ENCODE measurements at regions not wholly inside any gene's neighbourhood (a gene's known extent, or its start where the extent isn't known, plus 50 kb on each side); places are given as distances from the start of the nearest gene placed in this dataset.

GRCh38 chr5:155211764-155212163 is 198.2 kb downstream of the KIF4B start:
- DNase-seq = no peak

DNA sequence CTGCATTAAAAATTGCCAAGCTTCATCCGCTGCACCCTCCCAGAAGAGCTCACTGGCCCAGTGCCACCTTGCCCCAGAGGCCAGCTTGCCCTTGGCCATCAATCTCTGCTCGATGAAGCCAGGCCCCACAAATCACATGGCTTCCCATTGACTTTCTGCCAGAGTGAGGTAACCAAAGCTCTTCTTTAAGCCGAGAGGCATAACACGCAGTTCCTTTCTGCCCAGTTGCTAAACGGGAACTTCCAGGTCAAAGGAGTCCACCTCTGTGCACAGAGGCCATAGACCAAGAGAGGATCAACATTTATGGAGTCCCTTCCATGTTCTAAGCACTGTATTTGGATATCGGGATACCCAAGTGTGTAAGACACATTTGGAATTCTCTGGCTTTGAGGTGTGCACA is 208.8 kb downstream of the KIF4B start:
- DNase-seq = no peak

GRCh38 chr5:155229135-155229534 is 215.6 kb downstream of the KIF4B start:
- no peak for DNase-seq

- DNase-seq = no peak
Measured at GRCh38 chr5:155239803-155240202, 226.2 kb downstream of the KIF4B start.

- no peak for DNase-seq
Measured at GRCh38 chr5:155250596-155250995, 237.0 kb downstream of the KIF4B start.

DNA sequence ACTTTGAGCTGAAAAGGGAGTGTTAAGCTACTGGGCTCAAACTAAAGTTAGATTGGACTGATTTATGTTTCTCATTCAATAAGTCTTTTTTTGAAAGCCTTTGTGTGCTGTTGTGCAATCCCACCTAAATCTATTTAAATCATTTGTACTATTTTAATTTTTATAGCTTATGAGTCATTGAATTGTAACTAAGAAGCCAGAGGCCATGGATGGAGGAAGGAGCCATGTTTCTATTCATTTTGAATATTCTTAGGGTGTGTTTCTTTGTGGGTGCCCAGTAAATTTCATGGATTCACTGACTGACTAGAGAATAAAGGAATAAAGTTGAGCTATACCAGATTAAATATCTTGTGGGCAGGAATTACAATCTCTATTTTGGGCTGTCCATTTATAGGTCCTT is 238.5 kb downstream of the KIF4B start:
- no peak for DNase-seq

- no peak for DNase-seq
Measured at GRCh38 chr5:155252717-155253116, 239.2 kb downstream of the KIF4B start.

DNA sequence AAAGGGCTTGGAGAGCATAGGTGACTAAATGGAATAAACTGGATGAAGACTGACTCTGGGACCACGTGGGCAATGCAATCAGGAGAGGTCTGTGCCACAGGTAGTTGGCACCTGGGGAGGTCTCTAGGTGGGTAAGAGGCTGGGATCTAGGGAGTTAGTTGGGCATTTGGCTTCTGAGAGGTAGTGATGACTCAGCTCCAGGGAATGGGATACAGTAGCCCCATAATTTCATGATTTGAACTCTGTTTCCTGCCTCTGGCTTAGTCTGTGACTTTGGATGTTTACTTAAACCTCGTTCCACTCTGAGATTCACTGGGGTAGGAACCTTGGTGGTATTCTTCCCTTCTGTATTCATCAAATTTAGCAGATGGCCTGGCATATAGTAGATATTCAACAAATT is 240.8 kb downstream of the KIF4B start:
- no peak for DNase-seq

- DNase-seq = no peak
Measured at GRCh38 chr5:155258161-155258560, 244.6 kb downstream of the KIF4B start.

DNA sequence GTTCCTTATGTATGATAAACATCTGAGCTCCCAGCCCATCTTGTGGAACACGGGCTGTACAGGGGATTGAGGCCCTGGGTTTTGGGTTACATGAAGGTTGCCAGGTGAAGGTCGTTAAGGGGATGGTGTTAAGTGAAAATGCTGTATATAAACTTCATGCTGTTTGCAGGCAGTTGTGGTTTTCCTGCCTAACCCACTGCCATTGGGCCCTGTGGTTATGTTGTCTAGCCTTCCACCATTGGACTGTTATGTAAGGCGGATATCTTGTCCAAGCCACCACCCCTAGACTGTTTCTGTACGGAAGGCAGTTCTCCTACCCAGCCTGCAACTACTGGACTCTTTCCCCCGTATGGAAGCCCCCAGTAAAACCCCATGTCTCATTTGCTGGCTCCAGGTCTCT is 246.1 kb downstream of the KIF4B start:
- no peak for DNase-seq

DNA sequence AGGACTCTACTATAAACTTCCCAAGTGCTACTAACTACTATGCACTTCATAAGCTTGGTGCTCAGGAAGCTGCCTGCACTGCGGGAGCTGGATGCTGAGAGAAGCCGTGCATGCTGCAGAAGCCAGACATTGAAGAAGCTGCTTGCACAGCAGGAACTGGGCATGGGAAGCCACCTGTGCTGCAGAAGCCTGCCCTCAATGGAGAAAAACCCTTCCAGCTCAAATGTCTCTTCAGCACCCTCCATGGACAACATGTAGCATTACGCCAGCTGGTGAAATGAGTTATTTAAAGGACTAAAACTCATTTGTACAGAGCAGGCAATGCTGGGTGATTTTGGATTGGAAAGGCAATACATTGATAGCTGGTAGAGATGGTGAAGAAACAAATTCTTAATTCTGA is 247.2 kb downstream of the KIF4B start:
- DNase-seq = no peak

DNA sequence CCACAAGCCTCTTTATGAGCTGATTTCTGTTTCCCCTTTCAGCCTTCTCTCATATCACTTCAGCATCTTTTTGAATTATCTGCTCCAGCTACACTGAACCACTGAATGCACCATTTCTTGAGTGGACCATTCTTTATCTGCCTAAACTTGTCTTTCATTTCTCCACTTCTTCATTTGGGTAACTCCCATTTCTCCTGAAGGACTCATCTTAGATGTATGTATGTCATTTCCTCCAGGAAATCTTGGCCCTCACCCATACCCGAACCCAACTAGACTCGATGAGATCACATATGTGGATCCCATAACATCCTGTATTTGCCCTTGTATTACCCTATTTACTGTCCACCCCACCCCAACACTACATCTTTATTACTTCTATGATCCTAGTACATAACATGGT is 249.8 kb downstream of the KIF4B start:
- DNase-seq = no peak

DNA sequence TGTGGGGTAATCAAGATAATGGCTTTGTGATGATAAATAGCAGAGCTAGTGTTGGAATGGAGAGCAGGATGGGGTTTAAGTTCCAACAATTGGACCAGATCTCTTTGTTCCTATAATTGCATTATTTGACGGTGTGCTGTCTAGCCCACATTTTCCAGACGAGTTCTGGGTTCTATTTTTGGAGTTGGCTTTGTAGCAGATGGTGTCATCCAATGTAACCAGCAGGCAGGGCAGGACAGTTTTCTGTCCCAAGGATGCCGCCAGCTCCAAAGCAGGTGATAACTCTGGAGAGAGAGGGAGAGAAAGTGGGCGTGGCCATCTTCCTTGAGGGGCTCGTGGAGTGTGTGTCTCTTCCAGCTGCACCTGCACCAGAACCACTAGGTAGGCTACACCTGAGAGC is 251.3 kb downstream of the KIF4B start:
- no peak for DNase-seq

GRCh38 chr5:155268770-155269425 is 255.3 kb downstream of the KIF4B start:
- DNase-seq = no peak

DNA sequence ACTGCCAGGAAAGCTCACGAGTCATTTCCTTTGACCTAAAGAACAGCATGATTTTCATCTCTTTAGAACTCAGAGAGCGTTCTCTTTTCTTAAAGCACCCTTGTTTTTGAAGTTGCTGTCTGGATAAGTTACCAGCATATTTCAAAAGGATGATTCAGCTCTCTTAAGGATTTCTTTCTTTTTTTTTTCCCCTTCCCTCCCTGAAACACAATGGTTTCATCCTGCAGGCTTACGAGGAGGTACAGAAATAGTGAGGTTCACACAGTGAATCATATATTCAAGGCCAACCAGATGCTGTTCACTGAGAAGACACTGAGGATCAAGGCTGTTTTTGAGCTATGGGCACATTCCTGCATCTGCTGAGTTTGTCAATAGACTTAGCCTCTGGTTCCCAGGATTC is 257.2 kb downstream of the KIF4B start:
- DNase-seq = no peak

DNA sequence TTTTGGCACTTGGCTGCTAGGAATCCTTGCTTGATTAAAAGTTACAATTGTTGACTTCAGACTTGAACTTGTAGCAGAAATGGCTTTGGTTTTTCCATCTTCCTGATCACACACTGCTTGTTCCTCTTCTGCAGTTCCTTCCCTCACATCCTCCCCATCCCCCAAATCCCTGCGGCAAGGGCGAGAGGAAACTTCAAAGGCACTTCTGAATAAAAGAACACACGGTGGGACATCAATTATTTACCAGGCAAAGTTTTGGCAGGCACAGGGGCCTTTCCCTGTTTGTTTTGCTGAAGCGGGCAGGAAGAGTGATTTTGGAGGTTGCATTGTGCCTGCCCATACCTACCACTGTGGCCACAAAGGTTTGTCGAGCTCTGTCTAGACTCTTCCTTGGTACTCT is 260.9 kb downstream of the KIF4B start:
- DNase-seq = no peak

DNA sequence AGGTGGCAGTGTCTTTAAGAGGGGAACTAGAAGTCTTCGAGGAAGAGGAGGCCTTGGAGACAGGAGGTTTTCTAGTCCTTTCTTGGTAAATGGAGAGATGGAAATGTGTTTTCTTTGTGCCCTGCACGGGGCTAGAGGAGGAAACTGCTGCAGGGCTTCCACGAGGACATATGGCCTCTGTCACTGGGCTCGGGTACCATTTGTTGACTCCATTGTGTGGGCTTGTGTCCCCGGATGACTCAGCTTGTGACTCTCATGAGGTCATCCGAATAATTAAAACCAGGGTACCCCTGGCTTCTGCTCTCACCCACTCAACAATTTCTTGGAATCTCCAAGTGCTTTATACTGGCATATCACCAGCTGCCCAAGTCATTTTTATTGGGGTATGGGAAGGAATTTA is 261.7 kb downstream of the KIF4B start:
- DNase-seq = no peak

GRCh38 chr5:155276231-155276630 is 262.7 kb downstream of the KIF4B start:
- no peak for DNase-seq

GRCh38 chr5:155278532-155278931 is 265.0 kb downstream of the KIF4B start:
- DNase-seq = no peak

DNA sequence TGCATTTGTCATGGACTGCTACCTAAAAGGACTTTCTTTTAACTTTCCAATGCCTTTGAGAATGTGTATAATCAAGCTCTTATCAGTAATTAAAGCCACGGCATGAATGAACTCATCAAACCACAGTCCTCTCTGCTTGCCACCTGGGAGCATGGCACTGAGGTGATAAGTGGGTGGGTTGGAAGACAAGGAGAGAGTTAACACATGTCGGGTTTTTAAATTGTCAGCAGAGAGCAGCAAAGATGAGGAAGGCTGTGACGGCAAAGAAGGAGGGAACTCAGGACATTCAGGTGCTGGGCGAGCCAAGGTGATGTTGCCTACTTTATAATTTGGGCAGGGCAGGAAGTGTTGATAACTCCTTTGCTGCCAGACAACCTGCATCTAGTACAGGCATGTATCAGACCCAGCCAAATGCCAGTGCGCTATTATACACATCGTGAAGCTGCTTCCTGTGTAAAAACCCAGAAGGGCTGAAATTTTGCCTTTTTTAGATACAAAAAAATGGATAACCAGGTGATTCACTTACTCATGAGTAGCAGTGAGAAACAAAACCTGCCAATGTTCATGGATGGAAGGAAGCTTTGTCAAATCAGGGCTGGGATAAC is 269.1 kb downstream of the KIF4B start:
- no peak for DNase-seq

- no peak for DNase-seq
Measured at GRCh38 chr5:155285706-155286105, 272.2 kb downstream of the KIF4B start.

DNA sequence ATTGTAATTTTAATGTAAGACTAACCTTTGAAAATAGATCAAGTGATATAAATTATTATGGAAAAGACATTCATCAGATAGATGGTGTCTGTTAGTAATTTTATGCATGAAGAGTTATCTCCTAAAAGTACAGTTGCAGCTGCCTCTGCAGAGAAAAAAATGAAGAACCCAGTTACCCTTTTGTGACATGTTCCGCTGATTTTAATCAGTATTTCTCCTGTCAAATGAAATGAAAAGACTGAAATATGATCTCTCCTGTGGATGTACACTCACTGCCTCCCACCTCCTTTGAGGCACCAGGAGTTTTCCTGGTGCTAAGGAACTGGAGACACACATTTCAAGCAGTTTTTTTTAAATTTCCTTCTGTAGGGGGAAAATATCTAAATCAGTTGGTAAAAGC is 277.4 kb downstream of the KIF4B start:
- DNase-seq = no peak

DNA sequence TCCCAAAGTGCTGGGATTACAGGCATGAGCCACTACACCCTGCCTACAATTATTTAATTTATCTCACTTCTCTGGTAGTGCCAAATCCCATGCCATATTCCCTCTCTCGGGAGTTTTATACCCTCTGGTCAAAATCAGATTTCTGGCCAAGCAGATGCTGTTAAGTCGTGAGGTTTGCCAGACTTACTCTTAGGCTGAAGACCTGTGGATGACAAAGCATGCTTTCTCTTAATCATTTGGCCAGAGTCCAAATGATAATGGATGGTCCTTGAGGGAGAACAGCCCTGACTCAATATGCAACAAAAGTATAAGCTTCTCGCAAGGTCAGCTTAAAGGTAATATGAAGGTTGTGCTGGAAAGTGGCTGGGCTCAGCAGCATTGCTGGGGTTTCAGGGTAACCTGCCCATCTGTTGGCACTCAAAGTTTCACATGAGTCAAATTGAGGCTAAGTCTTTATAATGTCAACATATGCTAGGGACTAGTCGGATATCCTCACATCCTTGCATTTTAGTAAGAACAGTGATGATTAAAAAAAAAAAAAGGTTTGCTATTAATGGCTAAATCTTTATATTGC is 280.1 kb downstream of the KIF4B start:
- DNase-seq = no peak

GRCh38 chr5:155295111-155295510 is 281.6 kb downstream of the KIF4B start:
- no peak for DNase-seq
